HG03039 (cell line): ENCODE measurements at regions not wholly inside any gene's neighbourhood (a gene's known extent, or its start where the extent isn't known, plus 50 kb on each side); places are given as distances from the start of the nearest gene placed in this dataset.
"Not testable (repeated sequence)": the region's sequence is repeated elsewhere in the genome, so short reads cannot be mapped to it uniquely, and the experiment has no call there.

ENCODE experiments used
- ATAC-seq: cut with Tn5 transposase; IDR thresholded peaks from one replicate; pipeline ENCODE4 v1.9.1; 2021; ENCODE audit warnings: mild to moderate bottlenecking, moderate library complexity; ENCODE audit not compliant: unreplicated experiment

DNA sequence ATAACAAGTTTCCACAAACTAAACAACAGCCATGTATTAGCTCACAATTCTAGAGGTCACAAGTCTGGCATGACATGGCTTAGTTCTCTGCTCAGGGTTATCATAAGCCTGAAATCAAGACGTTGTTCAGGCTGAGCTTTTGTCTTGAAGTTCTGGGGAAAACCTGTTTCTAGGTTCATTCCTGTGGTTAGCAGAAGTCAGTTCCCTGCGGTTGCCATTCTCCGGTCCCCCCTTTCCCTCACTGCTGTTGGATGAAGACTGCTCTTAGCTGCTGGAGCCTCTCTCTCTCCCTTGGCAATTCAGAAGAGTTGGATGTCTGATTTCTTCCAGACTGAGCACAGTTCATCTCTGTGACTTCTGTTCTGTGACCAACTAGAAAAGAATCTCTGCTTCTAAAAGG is 962.6 kb downstream of the PCDH7 start:
- ATAC-seq, result no peak

DNA sequence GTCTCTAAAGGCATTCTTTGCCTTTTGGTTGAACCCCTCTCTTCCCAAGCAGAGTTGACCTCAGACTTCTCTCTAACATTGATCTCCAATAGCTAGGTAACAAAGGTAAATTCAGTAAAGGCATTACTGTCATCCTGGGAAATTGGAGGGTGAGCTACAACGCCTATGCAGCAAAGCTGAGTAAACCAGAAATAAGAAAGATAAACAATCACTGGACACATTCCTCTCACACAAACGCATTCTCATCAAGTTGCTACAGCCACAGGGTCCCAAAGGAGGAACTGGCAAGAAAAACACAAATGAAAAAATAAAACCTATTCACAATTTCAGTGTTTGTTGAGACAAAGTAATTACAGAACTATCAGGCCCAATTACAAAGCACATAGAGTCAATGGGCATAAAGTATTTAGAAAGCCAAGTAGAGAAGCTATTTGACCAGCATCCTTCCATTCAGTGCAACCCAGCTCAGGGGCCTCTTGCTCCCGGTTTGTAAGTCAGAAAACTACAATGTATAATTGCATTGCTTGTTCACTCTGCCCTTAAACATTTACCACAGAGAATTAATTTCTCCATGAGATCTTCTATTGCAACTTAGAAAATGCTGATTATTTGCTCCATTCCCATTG is 967.7 kb downstream of the PCDH7 start:
- no peak for ATAC-seq

DNA sequence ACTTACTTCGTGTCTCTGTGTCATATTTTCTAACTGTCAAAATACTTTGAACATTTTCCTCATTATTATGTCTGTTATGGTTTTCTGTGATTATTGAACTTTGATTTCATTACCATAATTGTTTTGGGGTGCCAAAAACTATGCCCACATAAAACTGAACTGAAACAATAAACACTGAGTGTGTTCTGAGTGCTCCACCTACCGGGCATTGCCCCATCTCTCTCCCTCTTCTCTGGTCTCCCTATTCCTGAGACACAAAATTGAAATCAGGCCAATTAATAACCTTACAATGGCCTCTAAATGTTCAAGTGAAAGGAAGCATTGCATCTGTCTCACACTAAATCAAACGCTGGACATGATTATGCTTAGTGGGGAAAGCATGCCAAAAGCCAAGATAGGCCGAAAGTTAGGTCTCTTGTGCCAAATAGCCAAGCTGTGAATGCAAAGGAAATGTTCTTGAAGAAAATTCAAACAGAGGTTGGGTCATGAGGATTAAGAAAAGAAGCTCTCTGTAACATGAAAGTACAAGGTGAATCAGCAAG is 972.3 kb downstream of the PCDH7 start:
- no peak for ATAC-seq

DNA sequence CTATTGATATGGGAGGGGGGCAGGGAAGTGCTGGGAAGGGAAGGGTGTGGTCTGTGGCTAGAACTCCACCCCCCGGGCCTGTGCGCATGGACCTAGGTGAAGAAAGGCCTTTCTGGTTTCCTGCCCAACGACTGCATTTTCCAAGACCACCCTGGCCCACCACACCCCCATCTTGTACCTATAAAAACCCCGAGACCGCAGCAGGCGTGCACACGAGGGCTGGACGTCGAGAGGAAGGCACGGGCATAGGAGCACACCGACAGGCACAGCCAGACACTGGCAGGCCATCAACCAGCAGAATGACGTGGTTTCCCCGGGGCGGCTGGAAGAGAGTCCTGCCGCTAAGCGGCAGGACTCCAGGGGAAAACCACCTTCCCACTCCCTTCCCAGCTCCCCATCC is 981.1 kb downstream of the PCDH7 start:
- no peak for ATAC-seq

DNA sequence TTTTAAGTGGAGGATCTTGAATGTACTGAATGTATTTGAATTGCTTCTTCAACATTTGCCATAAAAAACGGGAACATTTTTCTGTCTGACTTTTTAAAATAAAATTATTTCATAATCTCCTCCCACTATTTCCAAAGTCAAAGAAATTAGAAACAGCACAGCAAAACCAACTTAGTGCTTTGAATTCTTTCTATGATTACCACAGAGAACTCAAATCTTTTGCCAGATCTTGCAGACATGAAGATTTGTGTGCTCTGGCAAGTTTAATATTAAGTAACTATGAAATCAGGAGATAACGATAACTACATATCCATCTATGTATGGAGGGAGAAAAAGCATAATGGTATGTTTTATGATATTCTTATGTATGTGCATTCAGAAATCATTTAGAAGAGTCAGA is 982.2 kb downstream of the PCDH7 start:
- no peak for ATAC-seq

DNA sequence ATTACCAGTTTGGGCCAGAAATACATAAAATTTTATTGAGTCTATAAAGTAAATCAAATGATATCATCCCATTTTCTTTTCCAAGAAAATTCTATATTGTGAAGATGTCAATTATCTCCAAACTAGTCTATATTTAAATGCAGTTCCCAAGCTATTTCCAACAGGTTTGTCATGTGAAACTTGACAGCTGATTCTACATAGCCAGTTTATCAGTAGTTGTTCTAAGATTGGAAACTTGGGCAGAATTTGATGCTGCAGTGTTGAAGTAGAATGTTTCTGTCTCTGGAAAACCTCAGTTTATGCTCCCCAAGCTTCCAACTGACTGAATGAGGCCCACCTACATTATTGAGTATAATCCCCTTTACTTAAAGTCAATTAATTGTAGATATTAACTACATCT is 994.1 kb downstream of the PCDH7 start:
- no peak for ATAC-seq

DNA sequence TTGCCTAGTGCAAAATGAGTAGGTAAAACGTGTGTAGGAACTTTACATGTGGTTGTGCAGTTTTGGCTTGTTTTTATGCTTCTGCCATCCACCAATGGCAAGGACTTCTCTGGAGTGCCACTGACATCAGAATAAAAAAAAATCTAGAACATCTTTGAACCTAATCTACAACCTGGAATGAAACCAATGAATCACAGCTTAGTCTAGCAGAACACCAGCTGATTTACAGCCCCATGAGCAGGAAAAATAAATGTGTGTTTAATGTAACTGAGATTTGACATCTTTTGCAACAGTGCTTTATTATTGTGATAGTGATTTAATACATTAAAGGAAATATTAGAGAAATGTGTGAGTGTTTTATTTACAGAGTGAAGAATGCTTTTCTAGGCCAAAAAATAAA is 995.1 kb downstream of the PCDH7 start:
- ATAC-seq, result no peak

DNA sequence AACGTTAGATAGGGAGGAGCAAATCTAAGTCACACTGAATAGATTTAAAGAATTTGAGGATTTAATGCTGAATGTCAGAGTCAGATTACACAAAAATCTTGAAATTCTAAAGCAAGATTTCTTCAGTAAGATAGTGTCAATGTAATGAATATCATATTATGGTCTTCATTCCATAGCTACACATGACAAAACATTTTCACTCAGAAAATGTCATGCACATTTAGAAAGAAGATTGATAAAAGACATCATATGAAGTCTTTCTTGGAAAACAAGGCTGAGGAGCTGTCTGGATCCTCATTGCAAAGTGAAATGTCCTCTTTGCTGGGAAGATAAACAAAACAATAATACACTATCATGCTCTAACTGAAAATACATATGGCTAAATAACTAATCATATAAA is 1006.9 kb downstream of the PCDH7 start:
- no peak for ATAC-seq

DNA sequence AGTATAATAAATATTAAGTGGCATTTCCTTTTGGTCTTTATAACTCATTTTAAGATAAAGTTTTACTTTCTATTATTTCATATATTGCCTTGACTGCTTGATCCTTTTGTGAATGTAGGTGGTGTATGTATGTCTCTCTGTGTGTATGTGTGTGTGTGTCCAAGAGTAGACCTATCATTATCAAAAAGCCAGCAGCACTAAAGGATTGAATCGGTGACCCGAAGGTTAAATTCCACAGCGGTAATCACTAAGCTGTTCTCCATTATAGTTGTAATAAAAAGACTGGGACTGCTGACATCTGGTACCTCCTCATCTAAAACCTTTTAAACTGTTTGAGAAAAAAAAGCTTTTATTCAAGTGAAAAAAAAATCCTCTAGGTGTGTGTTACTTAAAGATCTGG is 1014.8 kb downstream of the PCDH7 start:
- no peak for ATAC-seq

DNA sequence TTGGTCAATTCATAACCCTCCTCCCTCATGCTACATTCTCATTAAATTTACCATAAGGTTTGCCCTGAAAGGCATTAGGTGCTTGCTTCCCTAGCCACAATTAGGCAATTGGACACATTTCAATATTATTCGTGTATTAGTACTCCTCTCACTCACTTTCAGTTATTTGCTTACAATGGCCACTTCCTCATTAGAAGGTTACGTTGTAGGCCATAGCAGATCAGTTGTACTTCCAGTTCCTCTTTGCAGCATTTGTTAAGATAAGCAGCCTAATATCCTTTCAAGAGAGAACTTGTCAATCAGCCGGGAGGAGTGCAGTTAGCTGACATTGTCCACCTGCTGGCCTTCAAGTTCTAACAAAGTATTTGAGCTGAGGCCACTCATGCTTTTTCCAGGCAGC is 1017.2 kb downstream of the PCDH7 start:
- no peak for ATAC-seq

DNA sequence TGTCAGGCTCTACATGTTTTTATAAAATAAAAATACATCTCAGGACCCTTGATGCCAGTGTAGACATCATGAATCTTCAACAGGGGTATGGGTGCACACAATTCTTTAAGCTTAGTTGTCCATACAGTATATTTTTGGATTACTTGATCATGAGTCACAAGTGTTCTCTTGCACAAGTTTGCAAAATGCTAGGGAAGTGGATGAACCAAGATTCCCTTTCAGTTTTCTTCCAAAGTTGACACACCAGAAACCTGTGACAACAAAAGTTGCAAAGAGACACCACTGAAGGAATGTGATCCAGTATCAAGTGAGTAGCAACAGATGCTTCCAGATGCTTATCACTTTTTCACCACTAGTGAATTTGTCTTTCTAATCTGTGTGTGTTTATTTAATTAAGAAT is 1021.2 kb downstream of the PCDH7 start:
- no peak for ATAC-seq

DNA sequence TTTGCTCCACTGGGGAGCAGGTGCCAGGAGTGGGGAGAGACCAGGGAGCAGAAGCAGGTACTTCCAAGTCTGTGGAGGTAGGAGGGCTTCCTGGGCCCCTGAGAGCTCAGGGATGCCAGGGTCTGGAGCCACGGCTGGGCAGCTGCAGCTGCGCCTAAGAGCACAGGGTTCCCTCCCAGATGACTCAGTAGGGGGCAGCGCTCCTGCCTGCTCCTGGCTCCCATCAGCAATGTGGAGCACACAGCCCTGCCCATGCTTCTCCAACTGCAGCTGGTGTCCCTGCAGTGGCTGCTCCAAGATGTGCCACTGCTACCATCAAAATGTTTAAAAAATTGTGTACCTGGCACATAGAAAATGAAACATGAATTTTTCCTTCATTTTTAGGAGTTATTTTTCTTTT is 1028.2 kb downstream of the PCDH7 start:
- ATAC-seq, result no peak

DNA sequence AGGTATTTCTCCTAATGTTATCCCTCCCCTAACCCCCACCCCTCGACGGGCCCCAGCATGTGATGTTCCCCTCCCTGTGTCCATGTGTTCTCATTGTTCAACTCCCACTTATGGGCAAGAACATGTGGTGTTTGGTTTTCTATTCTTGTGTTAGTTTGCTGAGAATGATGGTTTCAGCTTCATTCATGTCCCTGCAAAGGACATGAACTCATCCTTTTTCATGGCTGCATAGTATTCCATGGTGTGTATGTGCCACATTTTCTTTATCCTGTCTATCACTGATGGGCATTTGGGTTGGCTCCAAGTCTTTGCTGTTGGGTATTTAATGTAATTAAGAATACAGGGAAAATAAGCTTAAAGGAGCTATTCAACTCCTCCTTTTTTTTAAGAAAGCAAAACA is 1030.4 kb downstream of the PCDH7 start:
- not testable (repeated sequence) for ATAC-seq

DNA sequence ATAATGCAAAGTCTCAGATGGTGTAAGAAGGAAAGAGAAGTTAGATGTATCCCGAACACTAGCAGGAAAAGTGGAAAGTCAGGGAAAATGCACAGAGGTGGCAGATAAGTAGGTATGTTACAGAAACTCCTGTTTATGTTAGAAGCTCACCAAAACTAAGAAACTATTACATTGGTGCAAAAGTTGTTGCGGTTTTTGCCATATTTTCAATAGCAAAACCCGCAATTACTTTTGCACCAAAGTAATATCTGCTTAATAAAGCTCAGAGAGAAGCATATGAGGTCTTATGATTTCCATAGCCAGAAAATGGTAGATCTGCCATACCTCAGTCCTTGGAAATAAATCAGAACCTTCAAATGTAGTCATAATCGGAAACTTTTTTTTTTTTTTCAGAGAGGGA is 1035.6 kb downstream of the PCDH7 start:
- no peak for ATAC-seq

DNA sequence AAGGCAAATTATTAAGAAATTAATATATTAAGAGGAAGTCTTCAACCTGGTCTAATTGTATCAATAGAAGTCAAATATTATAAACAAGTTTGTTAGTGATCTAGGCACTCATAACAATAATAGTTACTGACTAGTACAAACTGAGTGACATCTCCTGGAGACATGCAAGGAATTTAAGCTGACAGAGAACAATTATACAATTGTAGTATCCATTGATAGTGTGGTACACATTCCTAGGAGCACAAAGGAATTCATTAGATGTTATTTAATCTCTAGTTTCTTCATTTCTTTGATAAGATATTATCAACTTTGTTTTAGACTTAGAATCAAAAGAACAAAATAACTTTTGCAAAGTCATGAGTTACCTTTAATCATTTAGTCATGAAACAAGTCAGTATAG is 1048.6 kb downstream of the PCDH7 start:
- no peak for ATAC-seq

DNA sequence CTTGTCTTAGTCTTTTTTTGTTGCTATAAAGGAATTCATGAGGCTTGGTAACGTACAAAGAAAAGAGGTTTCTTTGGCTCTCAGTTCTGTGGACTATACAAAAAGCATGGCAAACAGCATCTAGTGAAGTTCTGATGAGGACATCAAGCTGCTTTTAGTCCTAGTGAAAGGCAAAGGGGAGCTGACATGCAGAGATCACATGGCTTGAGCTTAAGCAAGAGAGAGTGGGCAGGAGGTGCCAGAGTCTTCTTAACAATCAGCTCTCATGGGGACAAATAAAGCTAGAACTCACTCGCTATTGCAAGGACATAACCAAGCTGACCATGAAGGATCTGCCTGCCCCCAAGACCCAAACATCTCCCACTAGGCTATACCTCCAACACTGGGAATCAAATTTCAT is 1063.1 kb downstream of the PCDH7 start:
- ATAC-seq, result no peak

DNA sequence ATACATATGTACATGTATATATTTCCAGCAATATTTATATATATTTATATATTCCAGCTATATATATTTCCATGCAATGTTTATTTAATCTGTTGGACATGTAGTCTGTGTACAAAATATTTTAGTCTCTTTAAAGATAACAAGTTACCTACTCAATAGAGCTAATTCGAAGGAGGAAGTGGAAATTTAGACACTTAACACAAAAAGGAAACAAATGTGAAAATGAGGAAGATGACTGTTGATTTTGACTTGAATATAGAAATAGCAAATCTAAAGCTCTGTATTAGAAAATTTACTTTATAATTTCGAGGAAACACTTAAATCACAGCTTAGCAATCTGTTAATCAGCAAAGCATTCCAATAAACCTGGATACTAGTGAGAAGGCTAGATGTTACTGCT is 1064.4 kb downstream of the PCDH7 start:
- no peak for ATAC-seq

DNA sequence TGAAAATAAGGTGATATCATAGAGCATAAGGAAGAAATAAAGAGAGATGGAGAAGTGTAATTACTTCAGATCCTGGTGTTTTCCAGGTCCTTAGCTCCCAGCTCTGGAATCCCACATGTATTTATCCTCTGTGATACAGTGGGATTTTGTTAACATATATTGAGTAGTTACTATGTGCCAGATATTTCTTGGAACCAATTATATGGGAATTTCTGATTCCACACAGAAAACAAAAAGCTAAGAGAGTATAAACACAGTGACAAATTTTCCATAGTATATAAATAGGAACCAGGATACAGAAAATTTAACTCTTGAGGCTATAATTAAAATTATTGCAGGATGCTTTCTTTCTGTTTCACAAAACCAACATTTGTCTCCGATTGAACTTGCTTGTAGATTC is 1067.5 kb downstream of the PCDH7 start:
- no peak for ATAC-seq

DNA sequence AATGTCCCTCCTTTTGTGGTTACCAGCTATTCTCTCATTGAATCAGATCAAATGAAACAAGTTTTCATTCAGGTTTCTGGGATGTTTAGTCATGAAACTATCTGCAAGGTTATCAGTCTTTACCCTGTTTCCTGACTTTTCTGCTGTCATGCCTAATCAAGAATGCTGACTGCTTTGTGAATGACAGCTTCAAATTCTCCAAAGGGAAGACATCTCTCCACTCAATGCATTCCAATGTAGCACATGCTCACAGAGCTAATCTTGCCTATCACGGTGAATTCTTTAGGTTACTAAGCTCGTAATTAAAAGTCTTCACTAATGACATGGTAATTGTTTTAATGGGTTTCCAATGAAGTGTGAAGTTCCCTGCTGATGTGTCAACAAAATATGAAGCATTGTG is 1068.5 kb downstream of the PCDH7 start:
- no peak for ATAC-seq

DNA sequence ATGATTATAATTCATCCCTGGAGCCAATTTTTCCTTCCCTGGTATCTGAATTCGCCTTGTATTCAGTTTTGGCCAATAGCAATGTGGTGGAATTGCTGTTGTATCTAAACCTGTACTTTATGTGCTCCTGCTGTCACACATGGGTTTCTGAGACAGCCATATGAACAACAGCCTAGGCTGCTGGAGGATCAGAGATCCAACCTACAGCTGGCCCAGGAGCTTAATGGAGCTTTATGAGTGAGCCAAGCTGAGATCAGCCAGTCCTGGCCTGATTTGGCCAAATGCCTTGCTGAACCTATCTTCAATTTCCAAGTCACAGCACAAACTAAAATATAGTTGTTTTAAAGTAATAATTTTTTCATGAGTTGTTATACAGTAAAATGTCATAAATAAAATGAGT is 1071.5 kb downstream of the PCDH7 start:
- ATAC-seq, result no peak

DNA sequence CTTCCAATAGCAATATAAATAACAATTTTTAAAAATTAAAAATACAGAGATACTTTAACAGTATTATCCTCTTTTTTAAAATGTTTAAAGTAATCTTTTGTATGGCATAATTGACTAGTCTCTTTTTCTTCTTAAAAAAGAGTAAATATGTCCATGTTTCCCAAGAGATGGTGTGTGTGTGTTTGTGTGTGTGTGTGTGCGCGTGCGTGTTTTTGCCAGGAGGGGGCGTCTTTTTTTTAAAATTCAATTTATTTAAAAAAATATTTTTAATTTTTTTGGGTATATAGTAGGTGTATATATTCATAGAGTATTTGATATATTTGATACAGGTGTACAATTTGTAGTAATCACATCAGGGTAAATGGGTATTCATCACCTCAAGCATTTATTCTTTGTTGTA is 1073.7 kb downstream of the PCDH7 start:
- ATAC-seq, result no peak

DNA sequence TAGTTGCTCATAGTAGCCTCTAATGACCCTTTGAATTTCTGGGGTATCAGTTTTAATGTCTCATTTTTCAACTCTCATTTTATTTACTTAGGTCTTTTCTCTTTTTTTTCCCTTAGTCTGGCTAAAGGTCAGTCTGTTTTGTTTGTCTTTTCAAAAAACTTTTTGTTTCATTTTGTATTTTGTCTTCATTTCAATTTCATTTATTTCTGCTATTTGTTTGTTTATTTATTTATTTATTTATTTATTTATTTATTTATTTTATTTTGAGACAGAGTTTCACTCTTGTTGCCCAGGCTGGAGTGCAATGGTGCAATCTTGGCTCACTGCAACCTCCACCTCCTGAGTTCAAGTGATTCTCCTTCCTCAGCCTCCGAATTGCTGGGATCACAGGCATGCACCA is 1076.9 kb downstream of the PCDH7 start:
- ATAC-seq, result not testable (repeated sequence)

DNA sequence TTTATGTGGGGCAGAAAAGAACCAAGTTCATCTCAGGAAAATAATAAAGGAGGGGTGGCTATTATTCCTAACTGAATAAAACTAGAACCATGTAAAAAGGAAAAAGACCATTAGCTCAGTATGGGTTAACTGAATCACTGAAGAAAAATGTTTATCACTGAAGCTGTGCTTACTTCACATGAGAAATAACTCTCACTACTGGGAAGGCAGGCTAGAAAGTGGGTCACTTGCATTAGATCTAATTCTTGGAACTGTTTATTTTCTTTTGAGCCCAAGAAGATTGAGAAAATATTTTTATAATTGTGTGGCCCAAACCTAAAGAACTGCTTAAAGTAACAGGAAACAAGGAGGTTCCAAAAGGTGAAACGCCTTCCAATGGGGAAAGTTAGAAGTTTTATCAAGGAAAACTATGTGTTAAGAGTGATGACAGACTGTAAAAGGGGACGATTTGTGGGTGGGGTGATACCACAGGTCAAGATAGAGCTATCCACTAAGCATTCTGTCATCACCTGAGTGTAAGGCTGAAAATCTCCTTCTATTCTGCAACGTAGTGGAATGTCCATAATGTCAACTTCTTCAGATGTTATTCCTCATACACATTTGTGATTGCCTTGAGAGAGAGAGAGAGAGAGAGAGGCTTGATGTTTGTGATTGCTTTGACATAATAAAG is 1083.5 kb downstream of the PCDH7 start:
- no peak for ATAC-seq
